Thyroid gland (tissue), 4 donors: ENCODE measurements at regions not wholly inside any gene's neighbourhood (a gene's known extent, or its start where the extent isn't known, plus 50 kb on each side); places are given as distances from the start of the nearest gene placed in this dataset.

Source experiments
- POLR2A ChIP-seq, 2 donors: fragments of 450-650 bp; IDR thresholded peaks; one replicate each; pipeline ENCODE4 v1.6.1; 2017; ENCODE audit warnings: antibody characterized with exemption in 2 of 2, mild to moderate bottlenecking in 2 of 2, moderate library complexity in 1 of 2
- TF ChIP-seq, protein P1 (sequence below), 6 experiments: fragments of 200-600 bp in 3 of 6; fragments of 450-650 bp in 3 of 6; sonication (generic) in 3 of 6; IDR thresholded peaks; one replicate each; pipeline ENCODE4 v1.5.1; 2016 to 2019; ENCODE audit warnings: antibody characterized with exemption in 6 of 6, mild to moderate bottlenecking in 2 of 6, inconsistent platforms in 1 of 6, moderate library complexity in 1 of 6

- TF ChIP-seq, protein P1, sequence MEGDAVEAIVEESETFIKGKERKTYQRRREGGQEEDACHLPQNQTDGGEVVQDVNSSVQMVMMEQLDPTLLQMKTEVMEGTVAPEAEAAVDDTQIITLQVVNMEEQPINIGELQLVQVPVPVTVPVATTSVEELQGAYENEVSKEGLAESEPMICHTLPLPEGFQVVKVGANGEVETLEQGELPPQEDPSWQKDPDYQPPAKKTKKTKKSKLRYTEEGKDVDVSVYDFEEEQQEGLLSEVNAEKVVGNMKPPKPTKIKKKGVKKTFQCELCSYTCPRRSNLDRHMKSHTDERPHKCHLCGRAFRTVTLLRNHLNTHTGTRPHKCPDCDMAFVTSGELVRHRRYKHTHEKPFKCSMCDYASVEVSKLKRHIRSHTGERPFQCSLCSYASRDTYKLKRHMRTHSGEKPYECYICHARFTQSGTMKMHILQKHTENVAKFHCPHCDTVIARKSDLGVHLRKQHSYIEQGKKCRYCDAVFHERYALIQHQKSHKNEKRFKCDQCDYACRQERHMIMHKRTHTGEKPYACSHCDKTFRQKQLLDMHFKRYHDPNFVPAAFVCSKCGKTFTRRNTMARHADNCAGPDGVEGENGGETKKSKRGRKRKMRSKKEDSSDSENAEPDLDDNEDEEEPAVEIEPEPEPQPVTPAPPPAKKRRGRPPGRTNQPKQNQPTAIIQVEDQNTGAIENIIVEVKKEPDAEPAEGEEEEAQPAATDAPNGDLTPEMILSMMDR (IDR thresholded peaks at IDR 0.05), result no peak
- TF ChIP-seq POLR2A (IDR thresholded peaks at IDR 0.05), result peak in 1 of 2 donors; percentile 35
These were observed 532.0 kb downstream of the BCKDHB start for GRCh38 chr6:80638213-80639055.
